ENCODE measurements at regions not wholly inside any gene's neighbourhood (a gene's known extent, or its start where the extent isn't known, plus 50 kb on each side); places are given as distances from the start of the nearest gene placed in this dataset.

GRCh38 chr2:128533101-128533500 is 214.4 kb upstream of the HS6ST1 start:
- no peaks in the 10 kb centered on the region for H3K36me3 ChIP-seq (ENCODE audit: control insufficient read depth, insufficient read depth, low read length)
- no peaks in the 10 kb centered on the region for H3K4me1 ChIP-seq (ENCODE audit: control insufficient read depth, insufficient read depth, low read length, poor library complexity, severe bottlenecking)
- no peak for DNase-seq
- no peaks in the 10 kb centered on the region for H3K9me3 ChIP-seq (ENCODE audit: control insufficient read depth, low read length)
- no peak overlapping the region for H3K4me3 ChIP-seq (ENCODE audit: insufficient read depth, low read depth, low read length, poor library complexity, severe bottlenecking)
- no peak overlapping the region for H3K27ac ChIP-seq (ENCODE audit: insufficient read depth, low read length, poor library complexity, severe bottlenecking)
- H3K27me3 ChIP-seq (replicated peaks; ENCODE audit: control insufficient read depth, insufficient read depth, low read length, poor library complexity, severe bottlenecking): no peaks in the 10 kb centered on the region

- Histone ChIP-seq H3K4me1 (ENCODE audit: control insufficient read depth, insufficient read depth, low read length, poor library complexity, severe bottlenecking) (no peaks in the 10 kb centered on the region), H3K27ac (ENCODE audit: insufficient read depth, low read length, poor library complexity, severe bottlenecking) (no peak overlapping the region), H3K9me3 (ENCODE audit: control insufficient read depth, low read length) (no peaks in the 10 kb centered on the region), H3K36me3 (ENCODE audit: control insufficient read depth, insufficient read depth, low read length) (no peaks in the 10 kb centered on the region), H3K27me3 (replicated peaks; ENCODE audit: control insufficient read depth, insufficient read depth, low read length, poor library complexity, severe bottlenecking) (no peaks in the 10 kb centered on the region), H3K4me3 (ENCODE audit: insufficient read depth, low read depth, low read length, poor library complexity, severe bottlenecking) (no peak overlapping the region)
- DNase-seq: no peak
Measured at GRCh38 chr2:128534688-128535392, 216.2 kb upstream of the HS6ST1 start.

GRCh38 chr2:128535953-128536352 is 217.3 kb upstream of the HS6ST1 start:
- DNase-seq: no peak
- Histone ChIP-seq H3K27me3 (replicated peaks; ENCODE audit: control insufficient read depth, insufficient read depth, low read length, poor library complexity, severe bottlenecking) (no peaks in the 10 kb centered on the region), H3K27ac (ENCODE audit: insufficient read depth, low read length, poor library complexity, severe bottlenecking) (no peak overlapping the region), H3K9me3 (ENCODE audit: control insufficient read depth, low read length) (no peaks in the 10 kb centered on the region), H3K4me1 (ENCODE audit: control insufficient read depth, insufficient read depth, low read length, poor library complexity, severe bottlenecking) (no peaks in the 10 kb centered on the region), H3K36me3 (ENCODE audit: control insufficient read depth, insufficient read depth, low read length) (no peaks in the 10 kb centered on the region), H3K4me3 (ENCODE audit: insufficient read depth, low read depth, low read length, poor library complexity, severe bottlenecking) (no peak overlapping the region)

GRCh38 chr2:128536925-128537620 is 218.4 kb upstream of the HS6ST1 start:
- Histone ChIP-seq H3K4me3 (ENCODE audit: insufficient read depth, low read depth, low read length, poor library complexity, severe bottlenecking) (no peak overlapping the region), H3K27ac (ENCODE audit: insufficient read depth, low read length, poor library complexity, severe bottlenecking) (no peak overlapping the region), H3K4me1 (ENCODE audit: control insufficient read depth, insufficient read depth, low read length, poor library complexity, severe bottlenecking) (no peaks in the 10 kb centered on the region), H3K36me3 (ENCODE audit: control insufficient read depth, insufficient read depth, low read length) (no peaks in the 10 kb centered on the region), H3K27me3 (replicated peaks; ENCODE audit: control insufficient read depth, insufficient read depth, low read length, poor library complexity, severe bottlenecking) (no peaks in the 10 kb centered on the region), H3K9me3 (ENCODE audit: control insufficient read depth, low read length) (no peaks in the 10 kb centered on the region)
- DNase-seq: no peak

GRCh38 chr2:128537646-128538045 is 219.0 kb upstream of the HS6ST1 start:
- H3K27me3 ChIP-seq (replicated peaks; ENCODE audit: control insufficient read depth, insufficient read depth, low read length, poor library complexity, severe bottlenecking): no peaks in the 10 kb centered on the region
- H3K27ac ChIP-seq (ENCODE audit: insufficient read depth, low read length, poor library complexity, severe bottlenecking): no peak overlapping the region
- H3K4me3 ChIP-seq (ENCODE audit: insufficient read depth, low read depth, low read length, poor library complexity, severe bottlenecking): no peak overlapping the region
- no peaks in the 10 kb centered on the region for H3K4me1 ChIP-seq (ENCODE audit: control insufficient read depth, insufficient read depth, low read length, poor library complexity, severe bottlenecking)
- DNase-seq: no peak
- no peaks in the 10 kb centered on the region for H3K36me3 ChIP-seq (ENCODE audit: control insufficient read depth, insufficient read depth, low read length)
- H3K9me3 ChIP-seq (ENCODE audit: control insufficient read depth, low read length): no peaks in the 10 kb centered on the region

GRCh38 chr2:128538396-128538795 is 219.7 kb upstream of the HS6ST1 start:
- DNase-seq: no peak

GRCh38 chr2:128540670-128541069 is 222.0 kb upstream of the HS6ST1 start:
- no peaks in the 10 kb centered on the region for H3K4me1 ChIP-seq (ENCODE audit: control insufficient read depth, insufficient read depth, low read length, poor library complexity, severe bottlenecking)
- no peaks in the 10 kb centered on the region for H3K27me3 ChIP-seq (replicated peaks; ENCODE audit: control insufficient read depth, insufficient read depth, low read length, poor library complexity, severe bottlenecking)
- no peak overlapping the region for H3K27ac ChIP-seq (ENCODE audit: insufficient read depth, low read length, poor library complexity, severe bottlenecking)
- no peaks in the 10 kb centered on the region for H3K36me3 ChIP-seq (ENCODE audit: control insufficient read depth, insufficient read depth, low read length)
- DNase-seq: no peak
- no peak overlapping the region for H3K4me3 ChIP-seq (ENCODE audit: insufficient read depth, low read depth, low read length, poor library complexity, severe bottlenecking)
- H3K9me3 ChIP-seq (ENCODE audit: control insufficient read depth, low read length): no peaks in the 10 kb centered on the region

More at GRCh38 chr2:128538396-128538795, 219.7 kb upstream of the HS6ST1 start:
- H3K36me3 ChIP-seq (ENCODE audit: control insufficient read depth, insufficient read depth, low read length): no peaks in the 10 kb centered on the region
- no peaks in the 10 kb centered on the region for H3K9me3 ChIP-seq (ENCODE audit: control insufficient read depth, low read length)
- no peak overlapping the region for H3K27ac ChIP-seq (ENCODE audit: insufficient read depth, low read length, poor library complexity, severe bottlenecking)
- no peaks in the 10 kb centered on the region for H3K4me1 ChIP-seq (ENCODE audit: control insufficient read depth, insufficient read depth, low read length, poor library complexity, severe bottlenecking)
- no peaks in the 10 kb centered on the region for H3K27me3 ChIP-seq (replicated peaks; ENCODE audit: control insufficient read depth, insufficient read depth, low read length, poor library complexity, severe bottlenecking)
- H3K4me3 ChIP-seq (ENCODE audit: insufficient read depth, low read depth, low read length, poor library complexity, severe bottlenecking): no peak overlapping the region

GRCh38 chr2:128541448-128541847 is 222.8 kb upstream of the HS6ST1 start:
- H3K4me3 ChIP-seq (ENCODE audit: insufficient read depth, low read depth, low read length, poor library complexity, severe bottlenecking): no peak overlapping the region
- no peak for DNase-seq

GRCh38 chr2:128543036-128543435 is 224.4 kb upstream of the HS6ST1 start:
- no peaks in the 10 kb centered on the region for H3K9me3 ChIP-seq (ENCODE audit: control insufficient read depth, low read length)
- no peaks in the 10 kb centered on the region for H3K36me3 ChIP-seq (ENCODE audit: control insufficient read depth, insufficient read depth, low read length)
- H3K4me3 ChIP-seq (ENCODE audit: insufficient read depth, low read depth, low read length, poor library complexity, severe bottlenecking): no peak overlapping the region
- no peak for DNase-seq
- H3K4me1 ChIP-seq (ENCODE audit: control insufficient read depth, insufficient read depth, low read length, poor library complexity, severe bottlenecking): no peaks in the 10 kb centered on the region
- no peaks in the 10 kb centered on the region for H3K27me3 ChIP-seq (replicated peaks; ENCODE audit: control insufficient read depth, insufficient read depth, low read length, poor library complexity, severe bottlenecking)
- H3K27ac ChIP-seq (ENCODE audit: insufficient read depth, low read length, poor library complexity, severe bottlenecking): no peak overlapping the region

More at GRCh38 chr2:128541448-128541847, 222.8 kb upstream of the HS6ST1 start:
- Histone ChIP-seq H3K9me3 (ENCODE audit: control insufficient read depth, low read length) (no peaks in the 10 kb centered on the region), H3K4me1 (ENCODE audit: control insufficient read depth, insufficient read depth, low read length, poor library complexity, severe bottlenecking) (no peaks in the 10 kb centered on the region), H3K36me3 (ENCODE audit: control insufficient read depth, insufficient read depth, low read length) (no peaks in the 10 kb centered on the region), H3K27ac (ENCODE audit: insufficient read depth, low read length, poor library complexity, severe bottlenecking) (no peak overlapping the region), H3K27me3 (replicated peaks; ENCODE audit: control insufficient read depth, insufficient read depth, low read length, poor library complexity, severe bottlenecking) (no peaks in the 10 kb centered on the region)

GRCh38 chr2:128543646-128544045 is 225.0 kb upstream of the HS6ST1 start:
- no peak overlapping the region for H3K4me3 ChIP-seq (ENCODE audit: insufficient read depth, low read depth, low read length, poor library complexity, severe bottlenecking)
- H3K27ac ChIP-seq (ENCODE audit: insufficient read depth, low read length, poor library complexity, severe bottlenecking): no peak overlapping the region
- no peaks in the 10 kb centered on the region for H3K36me3 ChIP-seq (ENCODE audit: control insufficient read depth, insufficient read depth, low read length)
- H3K9me3 ChIP-seq (ENCODE audit: control insufficient read depth, low read length): no peaks in the 10 kb centered on the region
- H3K27me3 ChIP-seq (replicated peaks; ENCODE audit: control insufficient read depth, insufficient read depth, low read length, poor library complexity, severe bottlenecking): no peaks in the 10 kb centered on the region
- DNase-seq: no peak
- no peaks in the 10 kb centered on the region for H3K4me1 ChIP-seq (ENCODE audit: control insufficient read depth, insufficient read depth, low read length, poor library complexity, severe bottlenecking)
